ENCODE measurements at regions not wholly inside any gene's neighbourhood (a gene's known extent, or its start where the extent isn't known, plus 50 kb on each side); places are given as distances from the start of the nearest gene placed in this dataset.
A peak's percentile ranks its signal among the peaks of the same experiment; 100 is the strongest.
"Not testable (repeated sequence)": the region's sequence is repeated elsewhere in the genome, so short reads cannot be mapped to it uniquely, and the experiment has no call there.

DNA sequence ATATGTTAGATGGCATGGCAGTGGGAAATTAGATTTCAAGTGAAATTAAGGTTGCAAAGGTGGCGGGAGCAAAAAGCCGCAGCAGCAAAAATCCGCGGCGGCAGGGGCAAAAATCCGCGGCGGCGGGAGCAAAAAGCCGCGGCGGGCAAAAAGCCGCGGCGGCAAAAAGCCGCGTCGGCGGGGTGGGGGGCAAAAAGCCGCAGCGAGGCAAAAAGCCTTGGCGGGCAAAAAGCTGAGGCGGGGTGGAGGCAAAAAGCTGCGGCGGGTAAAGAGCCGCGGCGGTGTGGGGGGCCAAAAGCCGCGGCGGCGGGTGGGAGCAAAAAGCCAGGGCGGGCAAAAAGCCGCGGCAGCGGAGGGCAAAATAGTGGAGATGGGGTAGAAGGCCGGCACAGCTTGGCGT, 197.6 kb downstream of the TP53TG3 start:
- DNase-seq, H3K4me1 ChIP-seq: not testable (repeated sequence)

DNA sequence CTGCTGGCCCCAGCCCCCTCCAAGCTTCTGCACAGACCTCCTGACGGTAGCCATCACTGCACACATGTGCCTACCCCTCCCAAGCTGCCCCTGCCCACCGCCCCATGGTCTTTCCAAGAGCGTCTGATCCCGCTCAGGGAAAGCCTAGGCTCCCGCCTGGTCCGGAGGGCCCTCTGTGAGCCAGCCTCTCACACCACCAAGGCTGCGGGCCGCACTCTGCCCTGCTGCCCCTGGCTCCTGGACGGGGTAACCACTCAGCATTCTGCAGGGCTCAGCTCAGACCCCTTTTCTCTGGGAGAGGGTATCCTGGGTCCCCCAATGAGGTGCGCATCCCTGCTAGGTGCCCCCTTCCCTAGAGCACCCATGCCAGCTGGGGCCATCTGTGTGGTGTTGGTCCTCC, 198.4 kb downstream of the TP53TG3 start:
- not testable (repeated sequence) for H3K9me3 ChIP-seq, DNase-seq, H3K27ac ChIP-seq, H3K4me1 ChIP-seq, H3K4me3 ChIP-seq, H3K27me3 ChIP-seq, H3K36me3 ChIP-seq

More for the DNA sequence above, 197.6 kb downstream of the TP53TG3 start:
- H3K36me3 ChIP-seq, H3K4me3 ChIP-seq, H3K27ac ChIP-seq, H3K9me3 ChIP-seq, H3K27me3 ChIP-seq: not testable (repeated sequence)

DNA sequence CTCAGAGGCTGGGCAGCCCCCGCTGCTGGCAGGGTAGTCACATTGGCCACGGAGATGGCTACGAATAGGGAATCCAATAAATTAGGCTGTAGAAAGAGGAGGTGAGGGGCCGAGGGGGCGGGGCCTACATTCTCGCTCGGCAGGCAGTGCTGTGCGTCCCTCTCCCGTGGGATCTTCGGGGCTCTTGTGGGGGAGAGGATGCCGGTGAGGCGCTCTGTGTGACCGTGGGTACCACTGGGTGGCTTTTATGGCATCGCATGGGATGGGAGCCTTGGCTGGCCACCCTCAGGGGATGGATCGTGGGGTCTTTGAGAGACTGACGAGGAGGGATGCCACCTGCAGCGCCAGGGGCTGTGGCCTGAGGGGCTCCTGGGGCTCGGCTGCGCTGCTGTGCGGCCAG, 201.6 kb downstream of the TP53TG3 start:
- H3K4me3 ChIP-seq, H3K9me3 ChIP-seq, H3K4me1 ChIP-seq, H3K36me3 ChIP-seq, H3K27ac ChIP-seq, H3K27me3 ChIP-seq: not testable (repeated sequence)
- peak in 1 of 3 donors; percentile 36 for DNase-seq

DNA sequence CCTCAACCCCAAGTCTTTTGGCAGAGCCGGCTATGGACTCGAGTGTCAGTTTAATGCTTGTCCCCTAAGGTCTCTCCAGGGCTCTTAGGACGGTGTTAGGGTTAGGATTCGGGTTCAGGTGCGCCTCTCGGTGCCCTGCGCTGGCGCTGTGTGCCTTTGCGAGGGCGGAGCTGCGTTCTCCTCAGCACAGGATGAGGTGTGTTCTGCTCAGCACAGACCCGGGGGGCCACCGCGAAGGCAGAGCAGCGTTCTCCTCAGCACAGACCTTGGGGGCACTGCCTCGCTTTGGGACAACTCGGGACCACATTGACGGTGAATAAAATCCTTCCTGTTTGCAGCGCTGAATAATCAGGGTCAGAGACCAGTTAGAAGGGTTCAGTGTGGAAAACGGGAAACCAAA, 208.6 kb downstream of the TP53TG3D start:
- not testable (repeated sequence) for H3K27me3 ChIP-seq, DNase-seq, H3K36me3 ChIP-seq, H3K4me1 ChIP-seq, H3K27ac ChIP-seq, H3K9me3 ChIP-seq, H3K4me3 ChIP-seq

DNA sequence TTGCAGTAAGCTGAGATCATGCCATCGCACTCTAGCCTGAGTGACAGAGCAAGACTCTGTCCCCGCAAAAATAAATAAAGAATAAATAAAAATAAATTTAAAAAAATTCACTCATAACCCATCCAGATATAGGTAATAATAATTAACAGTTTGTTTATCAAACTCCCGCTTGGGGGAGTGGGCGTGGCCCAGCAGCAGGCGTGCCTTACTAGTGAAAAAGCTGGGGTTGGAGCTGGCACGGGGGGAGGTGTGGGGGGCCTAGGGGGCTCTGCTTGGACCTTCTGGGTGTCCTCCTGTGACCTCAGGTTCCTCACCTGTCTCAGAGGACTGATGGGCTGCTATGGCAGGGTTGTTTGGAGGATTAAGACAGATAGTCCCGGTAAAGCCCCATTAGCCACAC, 207.9 kb downstream of the TP53TG3D start:
- H3K27ac ChIP-seq, H3K4me1 ChIP-seq, H3K27me3 ChIP-seq, H3K36me3 ChIP-seq, H3K9me3 ChIP-seq, H3K4me3 ChIP-seq: not testable (repeated sequence)
- DNase-seq, result peak in 1 of 3 donors; percentile 15

All from Peyer's patch (tissue), 4 donors.